ENCODE measurements at regions not wholly inside any gene's neighbourhood (a gene's known extent, or its start where the extent isn't known, plus 50 kb on each side); places are given as distances from the start of the nearest gene placed in this dataset.
"Not testable (repeated sequence)": the region's sequence is repeated elsewhere in the genome, so short reads cannot be mapped to it uniquely, and the experiment has no call there.

DNA sequence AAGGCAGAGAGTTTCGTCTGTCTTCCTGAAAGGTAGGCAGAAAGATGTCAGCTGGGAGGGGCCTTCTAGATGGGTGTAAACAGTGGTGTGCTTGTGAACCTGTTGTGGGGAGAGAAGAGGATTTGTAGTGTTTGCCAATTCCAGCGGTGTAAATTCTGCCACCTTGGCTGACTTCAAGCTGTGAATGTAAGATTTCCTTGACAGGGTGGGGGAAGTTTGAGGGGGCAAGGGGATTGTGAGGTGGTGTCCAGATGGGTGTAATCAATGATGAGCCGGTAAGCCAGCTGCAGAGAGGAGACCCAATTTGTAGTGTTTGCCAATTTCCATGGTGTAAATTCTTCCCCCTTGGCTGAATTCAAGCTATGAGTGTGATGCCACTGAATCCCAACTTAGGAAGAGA, 61.0 kb upstream of the ADGRE5 start:
- H3K9me3 Mint-ChIP-seq = peaks cover 6% of the 10 kb centered on the region
- no peak for ATAC-seq
- H3K4me1 Mint-ChIP-seq = peaks cover 7% of the 10 kb centered on the region
- ChIA-PET POLR2A (interaction anchor here (0.6 kb wide), 1 partner anchor 227 kb away, joined by 3 read pairs; no protein-coding TSS in a partner anchor), CTCF (interaction anchor here (1.2 kb wide), 1 partner anchor 54 kb away, joined by 4 read pairs; no protein-coding TSS in a partner anchor)
- H3K36me3 Mint-ChIP-seq = no peaks in the 10 kb centered on the region
- TF ChIP-seq HMGA2 (CRISPR knock-in tag; IDR thresholded peaks at IDR 0.05) (no peak), EMX1 (CRISPR knock-in tag; IDR thresholded peaks at IDR 0.05) (no peak), GRHL2 (CRISPR knock-in tag; IDR thresholded peaks at IDR 0.05; ENCODE audit: insufficient replicate concordance, severe bottlenecking) (no peak), FOXJ3 (CRISPR knock-in tag; IDR thresholded peaks at IDR 0.05; ENCODE audit: borderline replicate concordance) (no peak), FOXK1 (CRISPR knock-in tag; IDR thresholded peaks at IDR 0.05) (no peak), CBFB (CRISPR knock-in tag; IDR thresholded peaks at IDR 0.05; ENCODE audit: low read depth) (no peak), JAZF1 (CRISPR knock-in tag; IDR thresholded peaks at IDR 0.05) (no peak), CREB1 (CRISPR knock-in tag; IDR thresholded peaks at IDR 0.05) (no peak)
- TF ChIP-seq, protein P1, sequence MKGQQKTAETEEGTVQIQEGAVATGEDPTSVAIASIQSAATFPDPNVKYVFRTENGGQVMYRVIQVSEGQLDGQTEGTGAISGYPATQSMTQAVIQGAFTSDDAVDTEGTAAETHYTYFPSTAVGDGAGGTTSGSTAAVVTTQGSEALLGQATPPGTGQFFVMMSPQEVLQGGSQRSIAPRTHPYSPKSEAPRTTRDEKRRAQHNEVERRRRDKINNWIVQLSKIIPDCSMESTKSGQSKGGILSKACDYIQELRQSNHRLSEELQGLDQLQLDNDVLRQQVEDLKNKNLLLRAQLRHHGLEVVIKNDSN (CRISPR knock-in tag; IDR thresholded peaks at IDR 0.05) = no peak
- TF ChIP-seq, protein P2, sequence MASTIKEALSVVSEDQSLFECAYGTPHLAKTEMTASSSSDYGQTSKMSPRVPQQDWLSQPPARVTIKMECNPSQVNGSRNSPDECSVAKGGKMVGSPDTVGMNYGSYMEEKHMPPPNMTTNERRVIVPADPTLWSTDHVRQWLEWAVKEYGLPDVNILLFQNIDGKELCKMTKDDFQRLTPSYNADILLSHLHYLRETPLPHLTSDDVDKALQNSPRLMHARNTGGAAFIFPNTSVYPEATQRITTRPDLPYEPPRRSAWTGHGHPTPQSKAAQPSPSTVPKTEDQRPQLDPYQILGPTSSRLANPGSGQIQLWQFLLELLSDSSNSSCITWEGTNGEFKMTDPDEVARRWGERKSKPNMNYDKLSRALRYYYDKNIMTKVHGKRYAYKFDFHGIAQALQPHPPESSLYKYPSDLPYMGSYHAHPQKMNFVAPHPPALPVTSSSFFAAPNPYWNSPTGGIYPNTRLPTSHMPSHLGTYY (CRISPR knock-in tag; IDR thresholded peaks at IDR 0.05) = no peak
- TF ChIP-seq, protein P3, sequence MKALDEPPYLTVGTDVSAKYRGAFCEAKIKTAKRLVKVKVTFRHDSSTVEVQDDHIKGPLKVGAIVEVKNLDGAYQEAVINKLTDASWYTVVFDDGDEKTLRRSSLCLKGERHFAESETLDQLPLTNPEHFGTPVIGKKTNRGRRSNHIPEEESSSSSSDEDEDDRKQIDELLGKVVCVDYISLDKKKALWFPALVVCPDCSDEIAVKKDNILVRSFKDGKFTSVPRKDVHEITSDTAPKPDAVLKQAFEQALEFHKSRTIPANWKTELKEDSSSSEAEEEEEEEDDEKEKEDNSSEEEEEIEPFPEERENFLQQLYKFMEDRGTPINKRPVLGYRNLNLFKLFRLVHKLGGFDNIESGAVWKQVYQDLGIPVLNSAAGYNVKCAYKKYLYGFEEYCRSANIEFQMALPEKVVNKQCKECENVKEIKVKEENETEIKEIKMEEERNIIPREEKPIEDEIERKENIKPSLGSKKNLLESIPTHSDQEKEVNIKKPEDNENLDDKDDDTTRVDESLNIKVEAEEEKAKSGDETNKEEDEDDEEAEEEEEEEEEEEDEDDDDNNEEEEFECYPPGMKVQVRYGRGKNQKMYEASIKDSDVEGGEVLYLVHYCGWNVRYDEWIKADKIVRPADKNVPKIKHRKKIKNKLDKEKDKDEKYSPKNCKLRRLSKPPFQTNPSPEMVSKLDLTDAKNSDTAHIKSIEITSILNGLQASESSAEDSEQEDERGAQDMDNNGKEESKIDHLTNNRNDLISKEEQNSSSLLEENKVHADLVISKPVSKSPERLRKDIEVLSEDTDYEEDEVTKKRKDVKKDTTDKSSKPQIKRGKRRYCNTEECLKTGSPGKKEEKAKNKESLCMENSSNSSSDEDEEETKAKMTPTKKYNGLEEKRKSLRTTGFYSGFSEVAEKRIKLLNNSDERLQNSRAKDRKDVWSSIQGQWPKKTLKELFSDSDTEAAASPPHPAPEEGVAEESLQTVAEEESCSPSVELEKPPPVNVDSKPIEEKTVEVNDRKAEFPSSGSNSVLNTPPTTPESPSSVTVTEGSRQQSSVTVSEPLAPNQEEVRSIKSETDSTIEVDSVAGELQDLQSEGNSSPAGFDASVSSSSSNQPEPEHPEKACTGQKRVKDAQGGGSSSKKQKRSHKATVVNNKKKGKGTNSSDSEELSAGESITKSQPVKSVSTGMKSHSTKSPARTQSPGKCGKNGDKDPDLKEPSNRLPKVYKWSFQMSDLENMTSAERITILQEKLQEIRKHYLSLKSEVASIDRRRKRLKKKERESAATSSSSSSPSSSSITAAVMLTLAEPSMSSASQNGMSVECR (CRISPR knock-in tag; IDR thresholded peaks at IDR 0.05; ENCODE audit: borderline replicate concordance) = no peak
- TF ChIP-seq, protein P4, sequence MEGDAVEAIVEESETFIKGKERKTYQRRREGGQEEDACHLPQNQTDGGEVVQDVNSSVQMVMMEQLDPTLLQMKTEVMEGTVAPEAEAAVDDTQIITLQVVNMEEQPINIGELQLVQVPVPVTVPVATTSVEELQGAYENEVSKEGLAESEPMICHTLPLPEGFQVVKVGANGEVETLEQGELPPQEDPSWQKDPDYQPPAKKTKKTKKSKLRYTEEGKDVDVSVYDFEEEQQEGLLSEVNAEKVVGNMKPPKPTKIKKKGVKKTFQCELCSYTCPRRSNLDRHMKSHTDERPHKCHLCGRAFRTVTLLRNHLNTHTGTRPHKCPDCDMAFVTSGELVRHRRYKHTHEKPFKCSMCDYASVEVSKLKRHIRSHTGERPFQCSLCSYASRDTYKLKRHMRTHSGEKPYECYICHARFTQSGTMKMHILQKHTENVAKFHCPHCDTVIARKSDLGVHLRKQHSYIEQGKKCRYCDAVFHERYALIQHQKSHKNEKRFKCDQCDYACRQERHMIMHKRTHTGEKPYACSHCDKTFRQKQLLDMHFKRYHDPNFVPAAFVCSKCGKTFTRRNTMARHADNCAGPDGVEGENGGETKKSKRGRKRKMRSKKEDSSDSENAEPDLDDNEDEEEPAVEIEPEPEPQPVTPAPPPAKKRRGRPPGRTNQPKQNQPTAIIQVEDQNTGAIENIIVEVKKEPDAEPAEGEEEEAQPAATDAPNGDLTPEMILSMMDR (IDR thresholded peaks at IDR 0.05) = no peak
- TF ChIP-seq, protein P5, sequence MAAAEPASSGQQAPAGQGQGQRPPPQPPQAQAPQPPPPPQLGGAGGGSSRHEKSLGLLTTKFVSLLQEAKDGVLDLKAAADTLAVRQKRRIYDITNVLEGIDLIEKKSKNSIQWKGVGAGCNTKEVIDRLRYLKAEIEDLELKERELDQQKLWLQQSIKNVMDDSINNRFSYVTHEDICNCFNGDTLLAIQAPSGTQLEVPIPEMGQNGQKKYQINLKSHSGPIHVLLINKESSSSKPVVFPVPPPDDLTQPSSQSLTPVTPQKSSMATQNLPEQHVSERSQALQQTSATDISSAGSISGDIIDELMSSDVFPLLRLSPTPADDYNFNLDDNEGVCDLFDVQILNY (CRISPR knock-in tag; IDR thresholded peaks at IDR 0.05) = no peak
- peaks cover 16% of the 10 kb centered on the region for H3K27me3 Mint-ChIP-seq (ENCODE audit: low read depth)
- H3K27ac Mint-ChIP-seq = no peak overlapping the region
- no peak for DNase-seq (ENCODE audit: low spot score)
- no peak overlapping the region for H3K4me3 Mint-ChIP-seq

DNA sequence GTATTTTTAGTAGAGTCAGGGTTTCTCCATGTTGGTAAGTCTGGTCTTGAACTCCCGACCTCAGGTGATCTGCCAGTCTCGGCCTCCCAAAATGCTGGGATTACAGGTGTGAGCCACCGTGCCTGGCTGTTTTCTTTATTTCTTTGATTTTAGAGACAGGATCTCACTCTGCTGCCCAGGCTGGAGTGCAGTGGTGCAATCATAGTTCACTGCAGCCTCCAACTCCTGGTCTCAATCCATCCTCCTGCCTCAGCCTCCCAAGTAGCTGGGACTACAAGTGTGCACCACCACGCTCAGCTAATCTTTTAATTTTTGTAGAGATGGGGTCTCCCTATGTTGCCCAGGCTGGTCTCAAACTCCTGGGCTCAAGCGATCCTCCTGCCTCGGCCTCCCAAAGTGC, 61.5 kb upstream of the ADGRE5 start:
- not testable (repeated sequence) for ATAC-seq; H3K36me3 Mint-ChIP-seq; H3K4me3 Mint-ChIP-seq; DNase-seq (ENCODE audit: low spot score); H3K27ac Mint-ChIP-seq; H3K9me3 Mint-ChIP-seq; H3K4me1 Mint-ChIP-seq
- POLR2A ChIA-PET = interaction anchor here (0.6 kb wide), 1 partner anchor 227 kb away, joined by 3 read pairs; no protein-coding TSS in a partner anchor
- CTCF ChIA-PET = interaction anchor here (0.6 to 1.3 kb wide), 10 partner anchors 8 to 183 kb away, joined by 3 to 5 read pairs (median 4); partner anchors contain the start of gene ASF1B
- peak; percentile 63; the same call in 1 of the 2 replicates for TF ChIP-seq ZNF121 (CRISPR knock-in tag; IDR thresholded peaks at IDR 0.05)
- peak; percentile 10; the same call in 1 of the 2 replicates for TF ChIP-seq GTF2I (CRISPR knock-in tag; conservative IDR thresholded peaks at IDR 0.05)
- H3K27me3 Mint-ChIP-seq (ENCODE audit: low read depth) = peaks cover 16% of the 10 kb centered on the region

Measured in WTC11 (cell line).